HUES64 (cell line): ENCODE measurements at regions not wholly inside any gene's neighbourhood (a gene's known extent, or its start where the extent isn't known, plus 50 kb on each side); places are given as distances from the start of the nearest gene placed in this dataset.

Experiments
- H3K27ac ChIP-seq: 2 replicates; pipeline ENCODE4 v1.7.0; 2013; ENCODE audit warnings: low read depth, low read length, inconsistent platforms
- H3K27me3 ChIP-seq: 2 replicates; pipeline ENCODE4 v1.6.1; 2013; ENCODE audit warnings: mild to moderate bottlenecking, low read length; ENCODE audit not compliant: insufficient read depth
- H3K36me3 ChIP-seq: 2 replicates; pipeline ENCODE4 v1.6.1; 2013; ENCODE audit warnings: mild to moderate bottlenecking, low read length; ENCODE audit not compliant: insufficient read depth
- H3K4me1 ChIP-seq: 2 replicates; pipeline ENCODE4 v1.6.1; 2013; ENCODE audit warnings: mild to moderate bottlenecking, low read length, moderate library complexity; ENCODE audit not compliant: insufficient read depth
- H3K4me3 ChIP-seq: 2 replicates; pipeline ENCODE4 v1.5.1; 2013; ENCODE audit warnings: mild to moderate bottlenecking, low read length, moderate library complexity
- H3K9ac ChIP-seq: 2 replicates; pipeline ENCODE4 v1.6.1; 2013; ENCODE audit warnings: mild to moderate bottlenecking, low read depth, low read length
- H3K9me3 ChIP-seq: 2 replicates; pipeline ENCODE4 v1.6.1; 2013; ENCODE audit warnings: low read depth, low read length; ENCODE audit not compliant: insufficient read depth
- whole genome bisulfite sequencing: fragments of 150-250, 120-280 bp; methylation state at CpG from one replicate; pipeline ENCODE4 v1.1.7; 2013; ENCODE audit warnings: missing lambda C conversion rate; 5-methylcytosine and 5-hydroxymethylcytosine counted together

DNA sequence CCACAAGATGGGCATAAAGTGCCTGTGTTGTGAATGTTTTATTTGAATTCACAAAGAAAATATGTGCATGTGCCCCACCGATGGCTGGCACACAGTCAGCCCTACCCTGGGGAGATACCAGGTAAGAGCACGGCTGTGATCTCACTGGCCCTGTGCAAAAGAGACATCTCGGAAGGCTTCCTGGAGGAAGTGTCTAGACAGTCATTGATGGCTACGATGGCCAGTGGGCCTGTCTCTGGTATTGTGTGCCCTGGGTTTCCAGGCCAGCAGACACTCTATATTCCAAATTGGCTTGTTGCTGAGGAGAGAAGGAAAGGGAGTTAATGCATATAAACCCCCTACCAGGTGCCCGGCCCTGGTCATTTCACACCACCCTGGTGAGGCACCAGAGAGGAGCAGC, 211.7 kb downstream of the GLI2 start:
- H3K36me3 ChIP-seq = peaks cover 5% of the 10 kb centered on the region; the same call in 1 of the 2 replicates
- no peak overlapping the region for H3K4me3 ChIP-seq
- 93% methylated on average over 5 of the region's 5 CpGs for WGBS
- H3K9ac ChIP-seq = no peak overlapping the region
- H3K27me3 ChIP-seq = no peaks in the 10 kb centered on the region
- H3K9me3 ChIP-seq = no peaks in the 10 kb centered on the region
- H3K4me1 ChIP-seq = no peaks in the 10 kb centered on the region
- H3K27ac ChIP-seq = no peak overlapping the region

DNA sequence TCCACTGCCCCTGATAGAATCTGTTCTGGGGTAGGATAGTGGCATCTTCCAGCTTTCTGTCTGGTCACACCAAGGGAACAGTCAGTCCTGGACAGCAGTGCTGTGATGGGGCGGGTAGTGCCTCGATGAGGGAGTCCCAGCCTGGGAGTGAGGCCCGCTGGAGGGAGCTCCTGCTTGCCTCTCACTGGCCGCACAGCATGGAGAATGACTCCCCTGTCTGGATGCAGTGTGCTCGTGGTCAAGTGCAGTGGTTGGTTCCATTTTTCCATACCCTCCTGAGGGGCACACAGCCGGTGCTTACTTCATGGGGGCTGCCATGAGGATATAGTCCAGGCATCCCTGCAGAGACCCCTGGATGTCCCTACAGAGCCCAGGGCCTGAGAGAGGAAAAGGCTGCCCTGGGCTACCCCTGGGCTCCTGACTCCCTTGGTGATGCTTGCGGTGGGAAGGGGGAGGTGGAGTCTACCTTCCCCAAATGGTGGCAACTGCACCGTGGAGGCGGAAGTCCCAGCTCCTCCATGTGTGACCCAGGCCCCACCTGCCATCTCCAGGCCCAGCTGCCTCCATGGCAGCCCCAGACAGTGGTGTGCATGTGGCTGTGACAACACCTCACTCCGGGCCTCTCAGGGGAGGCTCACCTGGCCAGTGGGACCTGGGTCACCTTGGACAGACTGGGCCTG, 212.5 kb downstream of the GLI2 start:
- Histone ChIP-seq H3K27ac (no peak overlapping the region), H3K9me3 (no peaks in the 10 kb centered on the region), H3K4me3 (no peak overlapping the region), H3K9ac (no peak overlapping the region), H3K27me3 (no peaks in the 10 kb centered on the region), H3K4me1 (no peaks in the 10 kb centered on the region), H3K36me3 (no peaks in the 10 kb centered on the region; the same call in 1 of the 2 replicates)
- 94% methylated on average over 10 of the region's 10 CpGs for WGBS

DNA sequence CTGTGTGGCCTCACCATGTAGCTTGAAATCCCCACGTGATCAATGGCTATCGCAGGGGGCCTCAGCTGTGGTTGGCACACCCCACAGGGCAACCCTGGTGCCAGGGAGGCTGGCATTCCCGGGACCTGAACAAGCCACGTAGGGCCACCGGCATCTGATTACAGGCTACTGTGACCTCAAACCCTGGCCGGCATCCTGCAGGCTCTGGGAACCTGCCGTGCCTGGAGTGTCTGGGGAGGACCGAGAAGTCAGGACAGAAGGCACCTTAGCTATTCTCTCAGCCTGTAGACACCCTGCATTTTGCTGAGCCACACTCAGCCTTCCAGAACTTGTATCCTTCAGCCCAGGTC, 213.0 kb downstream of the GLI2 start:
- Histone ChIP-seq H3K4me3 (no peak overlapping the region), H3K9ac (no peak overlapping the region), H3K27ac (no peak overlapping the region), H3K27me3 (no peaks in the 10 kb centered on the region), H3K9me3 (no peaks in the 10 kb centered on the region), H3K36me3 (no peaks in the 10 kb centered on the region; the same call in 1 of the 2 replicates), H3K4me1 (no peaks in the 10 kb centered on the region)
- WGBS = 92% methylated on average over 8 of the region's 8 CpGs

DNA sequence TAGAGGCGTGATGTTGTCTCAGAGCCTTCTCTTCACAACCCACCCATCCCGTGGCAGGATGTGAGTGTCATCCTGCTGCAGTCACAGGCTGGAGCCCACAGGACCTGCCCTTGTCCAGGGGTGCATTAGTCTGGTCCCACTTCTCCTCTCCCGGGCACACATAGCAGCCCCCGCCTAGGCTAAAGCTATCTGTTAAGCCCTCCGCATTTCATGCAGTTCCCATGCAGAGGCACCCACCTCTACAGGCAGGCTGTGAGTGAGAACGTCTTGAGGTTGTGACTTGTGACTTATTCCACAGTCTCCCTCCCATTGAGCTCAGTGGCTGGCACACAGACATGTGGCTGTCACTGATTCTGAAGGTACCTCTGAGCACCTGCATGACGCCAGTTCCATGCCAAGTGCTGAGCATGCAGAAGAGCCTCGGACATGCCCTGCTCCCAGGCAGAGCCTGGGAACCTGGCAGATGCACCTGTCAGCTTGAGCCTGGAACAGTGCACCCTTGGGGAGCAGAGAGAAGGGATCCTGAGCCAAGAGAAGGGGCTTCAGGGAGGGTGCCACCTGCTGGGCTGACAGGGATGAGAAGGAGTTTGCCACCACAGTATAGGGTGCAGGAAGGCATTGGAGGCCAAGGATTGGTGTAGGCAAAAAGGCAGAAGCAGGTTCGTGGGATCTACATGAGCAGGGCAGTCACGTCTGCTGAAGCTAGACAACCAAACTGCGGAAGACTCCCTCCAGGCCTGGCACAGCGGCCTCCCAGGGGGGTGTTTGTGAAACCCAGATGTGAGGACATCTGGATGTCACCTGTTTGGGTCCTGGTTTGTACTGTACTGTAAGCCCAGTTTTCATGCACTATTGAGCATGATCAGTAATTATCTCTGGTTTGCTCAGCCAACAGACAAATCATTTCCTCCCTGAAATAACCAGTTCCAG, 213.6 kb downstream of the GLI2 start:
- H3K9ac ChIP-seq = no peak overlapping the region
- no peaks in the 10 kb centered on the region for H3K27me3 ChIP-seq
- 89% methylated on average over 12 of the region's 12 CpGs for WGBS

DNA sequence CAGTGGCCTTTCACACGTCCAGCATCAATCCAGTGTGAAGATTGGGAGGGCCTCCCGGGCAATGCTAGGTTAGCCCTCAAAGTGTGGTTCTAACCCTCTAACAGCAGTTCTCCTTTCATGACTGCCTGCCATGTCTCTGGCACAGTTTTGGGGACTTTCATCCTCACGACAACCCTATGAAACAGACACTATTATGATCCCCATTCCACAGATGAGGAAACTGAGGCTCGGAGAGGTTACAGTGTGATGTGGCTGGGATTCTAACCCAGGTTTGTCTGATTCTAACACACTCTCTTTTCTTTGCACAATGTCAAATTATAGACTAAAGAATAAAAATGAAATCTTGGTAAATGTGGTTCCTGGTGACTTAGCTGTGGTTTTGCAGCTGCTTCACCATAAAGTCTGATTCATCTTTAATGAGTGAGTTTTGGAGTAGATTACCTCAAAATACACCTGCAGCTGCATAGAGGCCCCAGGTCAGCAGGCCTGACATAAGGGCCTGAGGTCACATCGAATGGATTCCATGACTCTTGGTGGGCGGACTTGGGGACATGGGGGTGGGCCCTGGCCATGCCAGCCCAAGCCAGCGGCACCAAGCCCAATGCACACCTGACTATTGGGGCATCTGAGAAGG, 214.4 kb downstream of the GLI2 start:
- 94% methylated on average over 6 of the region's 7 CpGs for WGBS
- H3K9me3 ChIP-seq = no peaks in the 10 kb centered on the region
- no peak overlapping the region for H3K27ac ChIP-seq
- H3K4me3 ChIP-seq = no peak overlapping the region
- H3K9ac ChIP-seq = no peak overlapping the region
- H3K36me3 ChIP-seq = peaks cover under 1% of the 10 kb centered on the region; the same call in 1 of the 2 replicates
- H3K27me3 ChIP-seq = no peaks in the 10 kb centered on the region
- no peaks in the 10 kb centered on the region for H3K4me1 ChIP-seq

More for the DNA sequence above, 213.6 kb downstream of the GLI2 start:
- no peaks in the 10 kb centered on the region for H3K9me3 ChIP-seq
- no peak overlapping the region for H3K4me3 ChIP-seq
- no peaks in the 10 kb centered on the region for H3K4me1 ChIP-seq
- H3K27ac ChIP-seq = no peak overlapping the region
- H3K36me3 ChIP-seq = no peaks in the 10 kb centered on the region; the same call in 1 of the 2 replicates

DNA sequence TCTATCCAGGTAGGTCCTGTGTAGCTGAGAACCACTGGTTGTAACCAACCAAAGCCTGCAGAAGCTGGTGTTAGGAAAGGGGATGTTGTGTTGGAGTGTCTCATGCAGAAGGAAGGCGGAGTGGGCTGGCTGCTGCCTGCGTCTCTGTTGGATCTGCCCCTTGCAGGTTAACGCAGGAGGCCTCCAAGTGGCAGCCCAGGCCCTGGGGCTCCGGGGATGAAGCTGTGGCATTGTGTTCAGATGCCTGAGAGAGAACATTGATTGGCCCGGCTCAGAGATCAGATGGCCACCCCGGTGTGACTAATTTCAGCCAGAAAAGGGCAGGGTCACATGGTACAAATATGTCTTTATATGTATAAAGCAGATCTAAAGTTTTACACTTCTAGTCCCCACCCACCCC, 216.0 kb downstream of the GLI2 start:
- Histone ChIP-seq H3K36me3 (0 out of 2 replicates have a peak, but pooled peaks cover 7% of the 10 kb centered on the region), H3K27me3 (no peaks in the 10 kb centered on the region), H3K9ac (no peak overlapping the region), H3K9me3 (no peaks in the 10 kb centered on the region), H3K27ac (no peak overlapping the region), H3K4me1 (no peaks in the 10 kb centered on the region), H3K4me3 (no peak overlapping the region)
- 73% methylated on average over 6 of the region's 6 CpGs for WGBS

DNA sequence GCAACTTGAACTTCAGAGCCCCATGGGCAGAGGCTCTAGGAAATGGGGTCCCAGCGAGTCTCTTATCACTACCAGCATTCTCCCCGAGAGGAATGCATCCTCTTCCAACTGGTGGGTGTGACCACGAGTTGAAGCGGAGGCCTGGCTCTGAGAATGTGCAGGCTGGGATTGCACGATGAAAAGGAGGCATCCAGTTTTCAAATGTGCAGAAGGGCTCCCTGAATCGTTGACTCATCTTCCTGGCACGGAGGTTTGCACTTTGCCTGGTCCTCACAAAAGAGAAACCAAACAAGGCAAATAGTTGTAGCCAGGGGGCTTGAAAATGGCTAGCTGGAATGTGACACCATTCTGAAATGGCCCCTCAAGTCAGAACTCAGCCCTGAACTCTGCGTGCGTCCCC, 216.7 kb downstream of the GLI2 start:
- no peaks in the 10 kb centered on the region for H3K27me3 ChIP-seq
- peaks cover 11% of the 10 kb centered on the region for H3K36me3 ChIP-seq
- no peak overlapping the region for H3K27ac ChIP-seq
- H3K9ac ChIP-seq = no peak overlapping the region
- no peak overlapping the region for H3K4me3 ChIP-seq
- H3K4me1 ChIP-seq = no peaks in the 10 kb centered on the region
- no peaks in the 10 kb centered on the region for H3K9me3 ChIP-seq
- WGBS = 94% methylated on average over 9 of the region's 9 CpGs

DNA sequence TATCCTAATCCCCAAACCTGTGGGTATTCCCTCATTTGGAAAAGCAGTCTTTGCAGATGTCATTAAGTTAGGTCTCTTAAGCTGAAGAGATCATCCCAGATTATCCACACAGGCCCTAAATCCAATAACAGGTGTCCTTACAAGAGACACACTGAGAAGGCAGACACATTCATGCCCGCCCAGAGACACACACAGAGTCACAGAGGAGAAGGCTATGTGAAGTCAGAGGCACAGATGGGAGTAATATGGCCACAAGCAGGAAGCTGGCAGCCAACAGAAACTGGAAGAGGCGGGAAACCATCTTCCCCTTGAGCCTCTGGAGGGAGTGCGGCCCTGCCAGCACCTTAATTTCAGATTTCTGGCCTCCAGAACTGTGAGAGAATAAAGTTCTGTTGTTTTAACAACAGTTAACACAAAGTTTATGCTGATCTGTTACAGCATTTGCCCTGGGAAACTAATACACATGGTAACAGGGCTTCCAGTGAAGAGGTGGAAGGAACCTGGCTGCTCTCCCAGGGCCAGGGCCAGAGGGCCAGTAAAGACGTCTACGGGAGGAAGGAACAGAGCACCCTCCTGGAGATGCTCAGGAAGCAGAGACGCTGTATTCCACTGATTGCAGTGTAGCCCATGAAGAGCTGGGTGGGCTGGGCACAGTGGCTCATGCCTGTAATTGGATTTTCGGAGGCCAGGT, 217.5 kb downstream of the GLI2 start:
- Histone ChIP-seq H3K36me3 (peaks cover 13% of the 10 kb centered on the region), H3K4me3 (no peak overlapping the region), H3K9me3 (no peaks in the 10 kb centered on the region), H3K9ac (no peak overlapping the region), H3K4me1 (no peaks in the 10 kb centered on the region), H3K27ac (no peak overlapping the region), H3K27me3 (no peaks in the 10 kb centered on the region)
- 94% methylated on average over 7 of the region's 7 CpGs for WGBS

DNA sequence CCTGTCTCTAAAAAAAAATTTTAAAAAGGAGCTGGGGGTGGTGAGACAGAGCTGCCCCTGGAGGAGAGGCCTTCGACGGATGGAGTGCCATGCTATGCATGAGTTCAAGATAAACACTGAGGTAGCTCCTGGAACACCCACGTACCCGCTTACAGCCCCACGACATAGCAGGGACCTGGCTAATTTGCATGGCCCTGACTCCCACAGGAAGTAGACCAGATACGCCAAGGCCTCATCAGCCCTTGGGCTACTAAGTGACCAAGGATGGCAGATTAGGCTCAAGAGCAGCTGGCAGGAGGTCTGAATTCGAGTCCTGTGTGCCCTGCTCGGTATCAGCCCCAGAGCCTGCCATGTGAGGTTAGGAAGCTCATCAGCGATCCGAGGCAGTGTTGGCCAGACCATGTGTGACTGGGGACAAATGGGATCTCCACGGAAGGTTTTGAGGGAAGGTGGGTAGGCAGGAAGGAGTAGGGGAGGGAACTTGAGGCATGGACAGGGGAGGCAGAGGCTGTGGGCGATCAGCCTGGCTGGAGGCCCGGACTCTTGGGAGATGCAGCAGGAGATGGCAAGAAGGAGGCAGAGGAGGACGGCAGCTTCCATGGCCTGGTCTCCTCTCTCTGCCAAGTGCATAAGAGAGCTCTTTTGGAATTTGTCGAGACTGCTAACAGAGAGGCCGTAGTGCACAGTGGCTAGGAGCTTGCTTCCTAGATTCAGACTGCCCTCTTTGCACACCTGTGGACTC, 218.3 kb downstream of the GLI2 start:
- no peak overlapping the region for H3K9ac ChIP-seq
- H3K27ac ChIP-seq = no peak overlapping the region
- H3K4me3 ChIP-seq = no peak overlapping the region
- H3K9me3 ChIP-seq = no peaks in the 10 kb centered on the region
- H3K4me1 ChIP-seq = no peaks in the 10 kb centered on the region
- WGBS = 96% methylated on average over 16 of the region's 16 CpGs
- H3K36me3 ChIP-seq = peaks cover 14% of the 10 kb centered on the region
- H3K27me3 ChIP-seq = no peaks in the 10 kb centered on the region

DNA sequence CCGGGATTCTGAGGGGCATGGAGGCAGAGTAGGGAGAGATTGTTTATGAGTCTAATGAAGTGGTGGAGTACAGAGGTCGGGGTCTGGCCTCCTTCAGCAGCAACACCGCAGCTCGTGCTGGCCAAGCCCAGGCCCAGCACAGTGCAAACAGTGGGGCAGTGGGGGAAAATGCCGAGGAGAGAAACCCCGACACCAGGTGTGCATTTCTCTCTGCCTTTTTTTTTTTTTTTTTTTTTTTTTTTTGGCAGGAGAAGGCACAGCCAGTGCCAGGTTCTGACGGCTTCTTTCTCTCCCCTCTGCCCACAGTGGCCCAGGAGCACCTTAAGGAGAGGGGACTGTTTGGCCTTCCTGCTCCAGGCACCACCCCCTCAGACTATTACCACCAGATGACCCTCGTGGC, 219.3 kb downstream of the GLI2 start:
- H3K27me3 ChIP-seq = no peaks in the 10 kb centered on the region
- no peak overlapping the region for H3K4me3 ChIP-seq
- H3K27ac ChIP-seq = no peak overlapping the region
- no peaks in the 10 kb centered on the region for H3K9me3 ChIP-seq
- 95% methylated on average over 8 of the region's 8 CpGs for WGBS
- H3K4me1 ChIP-seq = no peaks in the 10 kb centered on the region
- peaks cover 19% of the 10 kb centered on the region for H3K36me3 ChIP-seq
- H3K9ac ChIP-seq = no peak overlapping the region
